DMS53 (cell line): ENCODE measurements at regions not wholly inside any gene's neighbourhood (a gene's known extent, or its start where the extent isn't known, plus 50 kb on each side); places are given as distances from the start of the nearest gene placed in this dataset.

ENCODE experiments used
- DNase-seq: peaks from one replicate; lab custom pipeline; 2025; lab: John Stamatoyannopoulos, UW

GRCh38 chr2:196224756-196225155 is 53.4 kb upstream of the STK17B start:
- no peak for DNase-seq

- DNase-seq = no peak
These were observed 53.8 kb upstream of the STK17B start for GRCh38 chr2:196225213-196225612.

- no peak for DNase-seq
These were observed 54.8 kb upstream of the STK17B start for GRCh38 chr2:196226058-196226706.

- no peak for DNase-seq
These were observed 55.3 kb upstream of the STK17B start for GRCh38 chr2:196226707-196227065.

DNA sequence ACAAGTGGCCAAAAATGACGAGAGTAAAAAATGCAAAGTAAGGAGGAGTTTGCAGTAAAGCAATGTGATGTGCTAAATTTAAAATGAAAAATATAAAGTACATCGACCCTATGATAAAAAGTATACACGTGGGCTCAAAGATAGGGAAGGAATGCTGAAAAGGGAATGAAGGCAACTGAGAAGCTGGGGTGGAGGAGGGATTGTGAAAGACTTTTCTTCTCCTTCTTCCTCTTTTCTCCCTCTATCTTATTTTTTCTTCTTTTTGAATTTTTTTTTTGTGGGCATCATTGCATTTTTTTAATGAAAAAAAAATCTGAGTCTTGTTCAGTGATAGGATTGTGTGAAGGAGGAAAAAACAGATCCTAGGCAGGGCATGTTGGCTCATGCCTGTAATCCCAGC is 57.6 kb upstream of the STK17B start:
- no peak for DNase-seq

- peak; percentile 62 for DNase-seq
These were observed 58.9 kb upstream of the STK17B start for GRCh38 chr2:196230061-196230854.

DNA sequence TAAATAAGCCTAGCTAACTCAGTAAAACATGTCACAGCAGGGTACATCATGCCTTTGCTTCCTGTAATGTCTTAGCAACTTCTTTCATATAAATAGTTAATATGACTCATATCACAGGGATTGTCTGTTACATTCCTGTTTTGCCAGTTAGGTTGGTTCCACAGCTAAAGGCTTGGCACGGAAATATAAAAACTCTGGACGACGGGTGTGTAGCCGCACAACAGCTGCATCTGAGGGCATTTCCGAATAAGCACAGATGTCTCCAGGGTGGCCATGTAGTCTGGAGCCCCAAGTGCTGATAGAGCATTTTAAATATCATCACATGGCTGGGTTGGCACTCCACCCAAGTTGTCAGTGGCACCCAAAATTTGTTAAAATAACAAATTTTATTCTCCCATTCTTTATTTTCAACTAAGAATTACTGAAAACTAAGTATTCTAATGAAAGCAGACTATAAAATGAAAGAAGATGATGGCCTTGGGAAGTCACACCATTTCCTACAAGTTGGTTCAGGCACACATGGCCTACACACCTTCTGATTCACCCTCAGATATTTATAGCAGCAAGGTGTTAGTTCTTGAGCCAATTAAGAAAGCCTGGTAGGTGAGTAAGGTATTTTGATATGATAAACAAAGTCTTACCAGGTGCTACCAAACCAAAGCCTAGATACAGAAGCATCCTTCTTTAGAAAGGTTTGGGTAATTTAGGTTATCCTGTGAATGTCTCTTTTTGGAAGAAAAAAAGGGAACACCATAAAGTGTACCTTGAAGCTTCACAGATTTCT is 61.8 kb upstream of the STK17B start:
- DNase-seq = peak; percentile 94

DNA sequence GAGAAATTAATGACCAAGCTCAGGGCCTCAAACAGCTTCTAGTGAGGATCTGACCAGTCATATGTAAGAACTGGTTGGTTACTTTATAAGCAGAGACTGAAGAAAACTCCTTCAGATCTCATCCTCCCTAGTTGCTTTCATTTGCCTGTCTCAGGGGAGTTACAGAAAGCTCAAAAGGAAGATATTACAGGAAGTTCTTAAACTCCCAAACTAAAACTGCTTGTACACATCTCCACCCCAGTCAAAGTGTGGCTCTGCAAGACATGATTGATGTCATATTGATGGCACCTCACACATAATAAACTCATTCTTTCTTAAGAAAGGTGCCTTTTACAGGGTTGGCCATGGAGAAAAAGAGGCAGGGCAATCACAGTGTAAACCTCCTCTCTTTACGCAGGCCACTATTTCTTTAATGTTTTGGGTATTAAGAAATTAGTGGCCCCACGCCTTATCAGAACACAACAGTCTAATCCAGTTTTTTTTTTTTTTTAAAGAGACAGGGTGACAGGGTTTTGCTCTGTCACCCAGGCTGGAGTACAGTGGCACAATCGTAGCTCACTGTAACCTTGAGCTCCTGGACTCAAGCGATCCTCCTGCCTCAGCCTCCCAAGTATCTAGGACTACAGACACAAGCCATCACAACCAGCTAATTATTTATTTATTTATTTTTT is 62.6 kb upstream of the STK17B start:
- DNase-seq = peak; percentile 39

GRCh38 chr2:196234672-196235071 is 63.3 kb upstream of the STK17B start:
- no peak for DNase-seq

DNA sequence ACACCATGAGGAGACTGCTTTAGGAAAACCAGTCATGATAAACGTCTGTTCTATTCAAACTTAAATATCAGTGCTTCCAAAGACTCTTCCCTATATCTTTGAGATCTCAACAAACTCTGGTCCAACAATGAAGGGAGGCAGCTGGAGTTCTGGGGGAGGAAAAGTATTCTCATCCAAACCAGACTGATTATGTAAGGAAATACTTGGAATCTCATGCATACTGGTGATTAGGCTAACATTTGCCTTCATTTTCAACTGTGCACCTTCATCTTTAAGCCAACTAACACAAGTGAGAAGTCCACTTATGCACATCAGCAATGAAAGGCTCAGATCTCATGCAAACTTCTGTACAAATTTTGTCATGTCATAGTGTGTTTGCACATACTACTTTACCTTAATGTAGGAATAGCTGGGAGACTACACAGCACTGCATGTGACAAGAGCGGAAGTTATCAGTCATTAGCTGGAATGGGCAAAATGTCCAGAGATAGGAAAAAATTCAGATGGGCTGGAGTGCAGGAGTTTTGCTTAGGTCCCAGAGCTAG is 67.5 kb upstream of the STK17B start:
- DNase-seq = no peak

DNA sequence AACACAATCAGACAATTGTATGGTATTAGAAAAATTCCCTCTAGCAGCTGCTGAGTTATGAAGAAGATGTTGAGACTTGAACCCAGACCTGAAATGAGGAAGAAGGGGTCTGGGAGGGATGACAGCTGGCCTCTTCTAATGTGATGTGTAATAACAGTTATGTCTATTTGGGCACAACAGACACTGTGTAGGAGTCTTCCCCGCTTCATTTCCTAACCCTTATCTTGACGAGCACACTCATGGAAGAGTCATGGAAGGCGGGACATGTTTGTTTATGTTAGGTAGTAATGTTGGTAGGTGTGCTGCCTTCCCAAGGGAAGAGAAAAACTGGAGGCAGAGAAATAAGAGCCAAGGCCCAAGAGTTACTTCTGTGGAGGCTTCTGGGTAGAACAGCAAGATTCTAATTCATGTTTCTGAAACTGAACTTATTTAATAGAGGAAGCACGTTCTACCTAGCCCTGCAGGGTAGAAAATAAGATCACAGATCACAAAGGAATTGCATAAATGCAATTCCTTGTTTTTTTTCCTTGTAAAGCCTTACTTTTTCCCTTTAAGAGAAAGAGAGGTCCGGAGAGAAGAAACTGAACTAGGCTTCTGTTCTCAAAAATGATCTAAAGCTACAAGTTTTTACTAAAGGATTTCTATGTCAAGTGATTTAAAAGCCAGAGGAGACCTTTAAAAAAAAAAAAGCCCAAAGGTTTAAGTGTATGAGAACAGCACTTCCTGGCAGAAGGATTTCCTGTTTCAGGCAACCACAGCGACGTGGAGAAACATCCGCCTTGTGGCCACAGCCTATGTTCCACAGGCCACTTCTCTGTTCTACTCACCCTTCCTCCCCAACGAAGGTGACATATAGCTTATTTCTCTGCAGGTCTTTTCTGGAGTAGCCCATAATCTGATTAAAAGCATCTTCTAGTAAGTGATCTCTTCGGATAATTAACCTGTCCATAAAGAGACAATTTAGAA is 68.5 kb upstream of the STK17B start:
- DNase-seq = peak; percentile 59

GRCh38 chr2:196241175-196241574 is 69.8 kb upstream of the STK17B start:
- no peak for DNase-seq

DNA sequence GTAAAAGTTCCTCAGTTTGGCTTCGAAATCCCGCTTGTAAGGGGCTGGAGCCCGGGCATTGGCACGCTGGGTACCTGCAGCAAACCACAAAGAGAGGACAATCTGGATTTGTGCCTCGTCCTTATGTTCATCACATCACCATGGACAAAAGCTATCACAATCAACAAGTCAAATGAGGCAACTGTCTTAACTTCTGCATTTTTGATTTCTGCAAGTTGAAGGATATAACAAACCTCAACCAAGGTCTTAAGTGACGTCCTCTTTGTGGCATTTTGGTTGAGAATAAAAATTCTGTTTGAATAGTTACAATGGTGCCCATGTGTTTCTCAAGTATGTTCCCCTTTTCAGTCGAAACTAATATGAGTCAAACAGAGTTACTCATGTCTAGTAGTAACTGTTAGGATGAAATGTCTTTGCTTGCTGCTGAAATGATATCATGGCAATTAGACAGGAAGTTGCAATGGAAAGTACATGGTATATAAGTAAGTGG is 70.8 kb upstream of the STK17B start:
- DNase-seq = no peak

DNA sequence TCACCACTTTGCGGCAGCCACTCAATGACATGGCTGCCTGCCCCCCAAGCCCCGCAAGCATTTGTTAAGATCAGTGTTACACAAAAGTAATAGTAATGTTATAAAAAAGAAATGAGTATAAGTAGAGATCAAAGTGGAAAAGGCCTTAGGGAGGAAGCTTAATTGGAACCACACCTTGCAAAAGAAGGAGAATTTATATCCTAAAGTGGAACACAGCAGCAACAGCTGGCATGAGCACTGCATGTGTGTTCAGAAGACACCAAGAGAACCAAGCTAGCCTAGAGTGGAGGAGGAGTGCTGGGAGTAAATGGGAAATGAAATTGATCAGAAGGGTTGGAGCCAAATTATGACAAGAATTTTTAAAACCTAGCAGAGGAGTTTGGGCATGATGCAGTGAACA is 73.1 kb upstream of the STK17B start:
- DNase-seq = no peak

DNA sequence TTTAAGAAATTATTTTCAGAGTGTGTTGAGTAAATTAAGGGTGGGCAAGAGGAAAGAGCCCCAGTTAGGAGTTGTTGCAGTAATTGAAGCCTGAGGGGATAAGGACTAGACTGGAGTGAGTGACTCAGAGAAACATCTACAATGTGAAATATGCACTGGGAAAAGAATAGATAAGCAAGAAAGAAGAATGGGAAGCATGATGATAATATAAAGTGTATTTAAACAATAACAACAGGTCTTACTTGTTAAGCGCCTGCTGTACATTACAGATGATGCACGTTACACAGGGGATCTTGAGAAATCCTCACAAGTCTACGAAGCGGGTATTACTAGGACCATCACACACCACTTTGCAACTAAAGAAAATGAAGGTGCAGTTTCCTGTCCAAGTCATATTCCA is 73.6 kb upstream of the STK17B start:
- DNase-seq = no peak

DNA sequence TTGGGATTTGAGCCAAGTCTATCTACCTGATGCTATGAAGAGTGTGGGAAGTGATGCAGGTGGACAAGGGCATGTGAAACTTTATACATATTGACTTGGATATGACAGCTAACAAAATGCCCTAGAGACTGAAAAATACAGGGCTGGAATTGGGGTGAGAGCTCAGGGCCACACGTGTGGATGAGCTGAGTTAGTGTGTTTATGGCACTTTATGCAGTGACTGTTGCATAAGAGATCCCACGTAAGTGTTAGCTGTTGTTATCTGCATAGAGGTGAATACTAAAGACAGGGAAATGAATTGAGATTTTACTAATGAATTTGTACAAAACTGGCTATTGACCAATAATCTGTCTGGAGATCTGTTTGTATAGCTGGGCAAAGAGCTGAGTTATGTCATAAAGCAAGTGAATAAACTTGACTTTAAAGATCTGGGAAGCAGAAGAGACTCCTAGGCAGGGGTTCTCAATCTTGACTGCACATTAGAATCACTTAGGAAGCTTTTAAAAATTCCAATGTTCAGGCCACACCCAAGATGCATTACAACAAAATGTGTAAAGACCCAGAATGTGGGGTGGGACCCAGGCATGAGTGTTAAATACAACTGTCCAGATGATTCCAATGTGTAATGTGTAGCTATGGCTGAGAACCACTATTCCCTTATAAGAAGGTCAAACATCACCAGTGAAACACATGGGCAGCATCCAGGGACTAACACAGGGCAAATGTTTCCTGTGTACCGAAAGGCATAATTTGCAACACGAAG is 74.2 kb upstream of the STK17B start:
- peak; percentile 10 for DNase-seq

GRCh38 chr2:196247114-196247975 is 76.0 kb upstream of the STK17B start:
- no peak for DNase-seq

DNA sequence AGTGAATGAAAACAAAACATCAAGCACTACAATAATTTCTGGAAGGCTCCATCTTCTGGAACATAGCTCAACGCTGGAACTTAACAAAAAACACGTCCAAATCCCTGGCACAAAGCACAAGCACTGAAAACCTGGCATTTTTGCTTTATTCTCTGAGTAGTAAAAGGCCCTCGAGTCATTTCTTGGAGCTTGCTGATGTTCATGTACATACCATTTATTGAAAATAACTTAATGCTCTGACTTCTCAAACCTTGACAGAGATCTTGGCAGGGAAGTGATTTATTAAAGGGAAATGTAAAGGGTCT is 76.5 kb upstream of the STK17B start:
- DNase-seq = no peak

DNA sequence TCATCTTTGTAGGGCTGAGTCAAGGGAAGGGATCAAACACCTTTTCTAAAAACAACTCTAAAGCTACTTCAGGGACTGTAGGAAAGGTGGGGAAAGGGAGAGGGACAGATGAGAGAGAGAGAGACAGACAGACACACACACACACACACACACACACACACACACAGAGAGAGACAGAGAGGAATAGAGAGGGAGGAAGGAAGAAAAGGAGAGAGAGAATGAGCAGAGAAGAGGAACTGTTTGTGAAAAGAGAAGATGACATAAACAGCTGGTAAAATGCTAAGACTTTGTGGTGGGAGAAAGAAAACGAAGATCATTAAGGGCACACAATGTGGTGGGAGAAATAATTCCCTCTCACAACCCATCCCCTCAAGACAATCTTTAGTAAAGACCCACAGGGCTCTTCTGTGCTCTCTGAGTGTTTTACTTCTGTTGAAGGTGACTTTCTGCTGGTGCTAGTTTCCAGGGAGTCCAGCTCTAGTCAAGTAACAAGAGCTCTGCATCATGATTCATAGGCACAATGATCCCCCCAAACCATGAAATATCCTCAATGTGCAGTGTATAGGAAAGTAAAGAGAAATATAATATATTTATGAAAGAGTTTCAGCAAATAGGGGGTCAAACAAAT is 77.2 kb upstream of the STK17B start:
- no peak for DNase-seq
